Tongue (tissue), 1 donor: ENCODE measurements at regions not wholly inside any gene's neighbourhood (a gene's known extent, or its start where the extent isn't known, plus 50 kb on each side); places are given as distances from the start of the nearest gene placed in this dataset.

ENCODE experiments used
- DNase-seq: peaks from one replicate; pipeline ENCODE4 v3.0.0-alpha.2; 2015

- DNase-seq = no peak
Observed at GRCh38 chr7:118298771-118299170, 74.3 kb downstream of the ANKRD7 start.

GRCh38 chr7:118300177-118300576 is 75.7 kb downstream of the ANKRD7 start:
- no peak for DNase-seq

GRCh38 chr7:118304100-118304499 is 79.6 kb downstream of the ANKRD7 start:
- DNase-seq = no peak

- no peak for DNase-seq
Observed at GRCh38 chr7:118305671-118306070, 81.2 kb downstream of the ANKRD7 start.

GRCh38 chr7:118306771-118307170 is 82.3 kb downstream of the ANKRD7 start:
- no peak for DNase-seq

- no peak for DNase-seq
Observed at GRCh38 chr7:118311121-118311836, 86.8 kb downstream of the ANKRD7 start.

- no peak for DNase-seq
Observed at GRCh38 chr7:118312051-118312450, 87.5 kb downstream of the ANKRD7 start.

- DNase-seq = no peak
Observed at GRCh38 chr7:118312966-118313365, 88.5 kb downstream of the ANKRD7 start.

GRCh38 chr7:118324790-118325449 is 100.4 kb downstream of the ANKRD7 start:
- DNase-seq = no peak

- no peak for DNase-seq
Observed at GRCh38 chr7:118325450-118325808, 100.9 kb downstream of the ANKRD7 start.

- DNase-seq = no peak
Observed at GRCh38 chr7:118327174-118327573, 102.7 kb downstream of the ANKRD7 start.

GRCh38 chr7:118328505-118329211 is 104.2 kb downstream of the ANKRD7 start:
- no peak for DNase-seq

GRCh38 chr7:118330388-118330787 is 105.9 kb downstream of the ANKRD7 start:
- no peak for DNase-seq

- DNase-seq = no peak
Observed at GRCh38 chr7:118346748-118347147, 122.2 kb downstream of the ANKRD7 start.

GRCh38 chr7:118349604-118350003 is 125.1 kb downstream of the ANKRD7 start:
- DNase-seq = no peak

GRCh38 chr7:118350260-118350659 is 125.8 kb downstream of the ANKRD7 start:
- DNase-seq = no peak

GRCh38 chr7:118352867-118353453 is 128.5 kb downstream of the ANKRD7 start:
- DNase-seq = peak; percentile 57

GRCh38 chr7:118366363-118366762 is 141.9 kb downstream of the ANKRD7 start:
- DNase-seq = no peak

GRCh38 chr7:118368958-118369357 is 144.5 kb downstream of the ANKRD7 start:
- DNase-seq = no peak

- DNase-seq = no peak
Observed at GRCh38 chr7:118369987-118370386, 145.5 kb downstream of the ANKRD7 start.

GRCh38 chr7:118372530-118372929 is 148.0 kb downstream of the ANKRD7 start:
- peak; percentile 54 for DNase-seq

GRCh38 chr7:118389629-118390028 is 165.1 kb downstream of the ANKRD7 start:
- no peak for DNase-seq

GRCh38 chr7:118404211-118404610 is 179.7 kb downstream of the ANKRD7 start:
- DNase-seq = no peak
